ENCODE measurements at regions not wholly inside any gene's neighbourhood (a gene's known extent, or its start where the extent isn't known, plus 50 kb on each side); places are given as distances from the start of the nearest gene placed in this dataset.

- no peak for TF ChIP-seq TEAD4 (IDR thresholded peaks at IDR 0.05; ENCODE audit: low read depth, low read length)
- TF ChIP-seq BRCA1 (IDR thresholded peaks at IDR 0.05; ENCODE audit: low read depth, low read length) = no peak
- TF ChIP-seq POLR2A (IDR thresholded peaks at IDR 0.05; ENCODE audit: control extremely low read depth in 1 of 2, low read depth in 2 of 2, low read length in 2 of 2) = no peak
- no peak for TF ChIP-seq MAX (IDR thresholded peaks at IDR 0.05)
- TF ChIP-seq FOSL1 (IDR thresholded peaks at IDR 0.05; ENCODE audit: insufficient read depth, low read depth, low read length) = no peak
- TF ChIP-seq EP300 (IDR thresholded peaks at IDR 0.05; ENCODE audit: borderline replicate concordance in 1 of 2, low read depth in 2 of 2, low read length in 2 of 2) = no peak
- TF ChIP-seq, protein P1, sequence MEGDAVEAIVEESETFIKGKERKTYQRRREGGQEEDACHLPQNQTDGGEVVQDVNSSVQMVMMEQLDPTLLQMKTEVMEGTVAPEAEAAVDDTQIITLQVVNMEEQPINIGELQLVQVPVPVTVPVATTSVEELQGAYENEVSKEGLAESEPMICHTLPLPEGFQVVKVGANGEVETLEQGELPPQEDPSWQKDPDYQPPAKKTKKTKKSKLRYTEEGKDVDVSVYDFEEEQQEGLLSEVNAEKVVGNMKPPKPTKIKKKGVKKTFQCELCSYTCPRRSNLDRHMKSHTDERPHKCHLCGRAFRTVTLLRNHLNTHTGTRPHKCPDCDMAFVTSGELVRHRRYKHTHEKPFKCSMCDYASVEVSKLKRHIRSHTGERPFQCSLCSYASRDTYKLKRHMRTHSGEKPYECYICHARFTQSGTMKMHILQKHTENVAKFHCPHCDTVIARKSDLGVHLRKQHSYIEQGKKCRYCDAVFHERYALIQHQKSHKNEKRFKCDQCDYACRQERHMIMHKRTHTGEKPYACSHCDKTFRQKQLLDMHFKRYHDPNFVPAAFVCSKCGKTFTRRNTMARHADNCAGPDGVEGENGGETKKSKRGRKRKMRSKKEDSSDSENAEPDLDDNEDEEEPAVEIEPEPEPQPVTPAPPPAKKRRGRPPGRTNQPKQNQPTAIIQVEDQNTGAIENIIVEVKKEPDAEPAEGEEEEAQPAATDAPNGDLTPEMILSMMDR (IDR thresholded peaks at IDR 0.05; ENCODE audit: control extremely low read depth in 1 of 3, insufficient read depth in 1 of 3, low read depth in 1 of 3, low read length in 3 of 3) = no peak
- TF ChIP-seq RFX5 (IDR thresholded peaks at IDR 0.05; ENCODE audit: borderline replicate concordance, low read depth, low read length) = no peak
- TF ChIP-seq PHF8 (conservative IDR thresholded peaks at IDR 0.05; ENCODE audit: low read depth, low read length) = no peak
- TF ChIP-seq ATF3 (IDR thresholded peaks at IDR 0.05; ENCODE audit: insufficient read depth, low read depth, low read length) = no peak
Measured at GRCh38 chr19:30743702-30744101, 371.5 kb downstream of the ZNF536 start.
